Femur (tissue), 1 donor: ENCODE measurements at regions not wholly inside any gene's neighbourhood (a gene's known extent, or its start where the extent isn't known, plus 50 kb on each side); places are given as distances from the start of the nearest gene placed in this dataset.
A peak's percentile ranks its signal among the peaks of the same experiment; 100 is the strongest.

Source experiments
- DNase-seq: peaks from one replicate; pipeline ENCODE4 v3.0.0-alpha.2; 2017

- no peak for DNase-seq
Measured at GRCh38 chr4:38567457-38567856, 96.5 kb upstream of the KLF3 start.

GRCh38 chr4:38568768-38569167, 95.2 kb upstream of the KLF3 start:
- no peak for DNase-seq

- no peak for DNase-seq
Measured at GRCh38 chr4:38570647-38571276, 93.2 kb upstream of the KLF3 start.

GRCh38 chr4:38572793-38573192, 91.2 kb upstream of the KLF3 start:
- no peak for DNase-seq

GRCh38 chr4:38574559-38575333, 89.3 kb upstream of the KLF3 start:
- peak; percentile 65 for DNase-seq

GRCh38 chr4:38576767-38577166, 87.2 kb upstream of the KLF3 start:
- no peak for DNase-seq

- no peak for DNase-seq
Measured at GRCh38 chr4:38577462-38577861, 86.5 kb upstream of the KLF3 start.

GRCh38 chr4:38581426-38582106, 82.4 kb upstream of the KLF3 start:
- DNase-seq = no peak

GRCh38 chr4:38582445-38582844, 81.6 kb upstream of the KLF3 start:
- no peak for DNase-seq

- no peak for DNase-seq
Measured at GRCh38 chr4:38582889-38583470, 81.0 kb upstream of the KLF3 start.

GRCh38 chr4:38585871-38586270, 78.1 kb upstream of the KLF3 start:
- DNase-seq = no peak

- DNase-seq = no peak
Measured at GRCh38 chr4:38587106-38587505, 76.9 kb upstream of the KLF3 start.

GRCh38 chr4:38590046-38590445, 74.0 kb upstream of the KLF3 start:
- peak; percentile 46 for DNase-seq

- no peak for DNase-seq
Measured at GRCh38 chr4:38591617-38592337, 72.2 kb upstream of the KLF3 start.

- DNase-seq = no peak
Measured at GRCh38 chr4:38598489-38598888, 65.5 kb upstream of the KLF3 start.

GRCh38 chr4:38600575-38600974, 63.4 kb upstream of the KLF3 start:
- no peak for DNase-seq

- DNase-seq = no peak
Measured at GRCh38 chr4:38601244-38601915, 62.6 kb upstream of the KLF3 start.

- DNase-seq = no peak
Measured at GRCh38 chr4:38601916-38602291, 62.1 kb upstream of the KLF3 start.

GRCh38 chr4:38603652-38604051, 60.3 kb upstream of the KLF3 start:
- DNase-seq = no peak

GRCh38 chr4:38605181-38605752, 58.7 kb upstream of the KLF3 start:
- no peak for DNase-seq

GRCh38 chr4:38605753-38606586, 58.0 kb upstream of the KLF3 start:
- DNase-seq = no peak
